HG02973 (cell line): ENCODE measurements at regions not wholly inside any gene's neighbourhood (a gene's known extent, or its start where the extent isn't known, plus 50 kb on each side); places are given as distances from the start of the nearest gene placed in this dataset.

Experiments
- ATAC-seq: cut with Tn5 transposase; IDR thresholded peaks from one replicate; pipeline ENCODE4 v1.9.1; 2021; ENCODE audit warnings: moderate library complexity; ENCODE audit not compliant: unreplicated experiment

DNA sequence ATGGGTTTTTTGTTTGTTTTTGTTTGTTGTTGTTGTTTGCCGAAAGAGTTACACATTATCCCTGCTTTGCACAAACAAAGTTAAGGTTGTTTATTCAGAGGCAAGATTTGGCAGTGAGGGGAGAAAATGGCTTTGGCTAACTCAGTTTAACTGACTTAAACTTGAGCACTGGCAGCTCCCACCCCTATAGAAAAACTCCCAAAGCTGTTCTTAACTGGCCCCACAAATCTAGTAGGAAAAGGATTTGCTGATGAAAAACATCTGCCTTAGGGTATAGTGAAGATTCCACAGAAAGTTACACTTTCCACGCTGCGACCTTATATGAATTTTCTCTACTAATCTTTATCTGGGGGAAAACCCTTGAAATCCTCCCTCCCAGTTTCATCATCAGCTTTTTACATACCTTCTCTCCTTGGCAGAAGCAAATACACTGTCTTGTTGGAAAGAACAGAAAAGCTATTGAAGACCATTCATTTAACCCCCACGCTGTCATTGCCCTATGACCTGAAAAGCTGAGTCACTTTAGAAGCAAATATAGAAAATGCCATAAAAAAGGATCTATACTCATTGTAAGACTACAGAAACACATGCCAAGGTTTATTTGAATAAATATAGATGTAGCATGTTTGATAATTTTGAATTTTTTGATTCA lies 551.7 kb downstream of the NR2F2 start:
- ATAC-seq = no peak

GRCh38 chr15:96887730-96888129 lies 557.2 kb downstream of the NR2F2 start:
- ATAC-seq = no peak

DNA sequence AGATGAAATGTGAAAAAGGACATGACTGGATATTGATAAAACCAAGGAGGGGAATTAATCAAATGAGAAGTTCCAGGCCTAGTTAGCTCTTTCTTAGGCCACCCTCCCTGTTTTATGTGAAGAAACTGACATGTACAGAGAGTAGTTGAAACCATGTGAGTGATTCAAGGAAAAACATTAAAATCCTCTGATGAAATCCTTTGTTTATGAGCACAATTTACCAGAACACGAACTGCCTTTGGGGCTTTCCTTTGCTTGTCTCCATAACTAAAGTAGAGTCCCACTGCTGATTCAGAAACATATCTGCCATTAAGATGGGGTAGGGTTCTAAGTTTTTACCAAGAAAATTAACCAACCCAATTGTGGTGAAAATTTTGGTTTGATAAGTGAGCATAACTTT lies 558.3 kb downstream of the NR2F2 start:
- no peak for ATAC-seq

GRCh38 chr15:96889734-96890480 lies 559.4 kb downstream of the NR2F2 start:
- no peak for ATAC-seq

GRCh38 chr15:96891046-96891445 lies 560.5 kb downstream of the NR2F2 start:
- ATAC-seq = no peak

- no peak for ATAC-seq
Observed at GRCh38 chr15:96893159-96893906, 562.8 kb downstream of the NR2F2 start.

DNA sequence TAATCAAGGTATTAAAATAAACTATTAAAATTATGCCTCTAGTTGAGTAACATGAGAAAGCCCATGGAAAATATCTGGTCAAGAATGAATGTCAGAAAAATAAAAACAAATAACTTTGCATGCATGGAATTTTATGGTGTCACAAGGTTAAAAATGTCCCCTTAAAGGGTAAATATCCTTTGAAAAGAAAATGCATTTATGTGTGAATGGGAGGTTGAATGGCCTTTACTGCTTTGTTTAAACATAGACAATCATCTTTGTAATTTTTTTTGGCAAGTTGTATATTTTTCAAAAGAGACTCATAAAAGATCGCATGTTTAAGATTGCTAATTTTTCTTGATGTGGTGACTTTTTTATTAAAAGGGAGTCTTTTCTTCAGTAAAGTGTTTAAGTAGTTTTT lies 564.2 kb downstream of the NR2F2 start:
- no peak for ATAC-seq

GRCh38 chr15:96896766-96897165 lies 566.3 kb downstream of the NR2F2 start:
- ATAC-seq = no peak

- no peak for ATAC-seq
Observed at GRCh38 chr15:96914081-96914480, 583.6 kb downstream of the NR2F2 start.

DNA sequence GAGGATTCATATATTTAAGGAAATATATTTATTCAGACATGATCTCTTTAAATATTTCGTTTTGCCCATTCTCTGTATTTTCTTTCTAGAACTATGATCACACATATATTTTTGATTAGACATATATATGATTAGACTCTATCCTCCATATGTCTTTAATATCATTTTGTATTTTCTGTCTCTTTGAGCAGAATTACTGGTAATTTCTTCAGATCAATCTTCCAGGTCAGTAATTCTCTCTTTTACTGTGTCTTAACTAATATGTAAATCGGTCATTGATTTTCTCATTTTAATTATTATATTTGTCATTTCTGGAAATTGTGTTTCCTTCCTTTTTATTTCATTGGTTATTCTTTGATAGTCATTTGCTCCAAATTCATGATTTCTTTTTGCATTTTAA lies 586.2 kb downstream of the NR2F2 start:
- no peak for ATAC-seq

GRCh38 chr15:96924570-96924969 lies 594.1 kb downstream of the NR2F2 start:
- no peak for ATAC-seq

GRCh38 chr15:96947296-96948229 lies 617.1 kb downstream of the NR2F2 start:
- ATAC-seq = no peak

GRCh38 chr15:96948981-96949380 lies 618.5 kb downstream of the NR2F2 start:
- ATAC-seq = no peak

DNA sequence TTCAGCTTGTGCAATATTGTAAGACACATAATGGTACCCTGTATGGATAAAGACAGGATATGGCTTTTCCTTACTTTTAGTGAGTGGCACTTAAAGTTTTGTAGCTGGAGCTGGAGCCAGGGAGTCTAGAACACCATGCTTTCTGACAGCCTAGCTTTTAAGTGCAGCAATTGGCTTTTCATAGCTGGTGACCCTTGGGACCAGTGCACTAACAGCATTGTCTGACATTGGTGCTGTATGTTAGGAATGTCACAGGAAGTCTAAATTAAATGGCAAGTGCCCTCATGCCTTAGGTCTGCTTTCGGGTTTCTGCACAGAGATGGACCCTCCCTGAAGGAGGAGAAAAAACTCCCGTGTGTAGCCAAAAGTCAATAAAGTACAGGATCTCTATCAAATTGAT lies 628.2 kb downstream of the NR2F2 start:
- no peak for ATAC-seq

GRCh38 chr15:96959501-96959900 lies 629.0 kb downstream of the NR2F2 start:
- ATAC-seq = no peak

DNA sequence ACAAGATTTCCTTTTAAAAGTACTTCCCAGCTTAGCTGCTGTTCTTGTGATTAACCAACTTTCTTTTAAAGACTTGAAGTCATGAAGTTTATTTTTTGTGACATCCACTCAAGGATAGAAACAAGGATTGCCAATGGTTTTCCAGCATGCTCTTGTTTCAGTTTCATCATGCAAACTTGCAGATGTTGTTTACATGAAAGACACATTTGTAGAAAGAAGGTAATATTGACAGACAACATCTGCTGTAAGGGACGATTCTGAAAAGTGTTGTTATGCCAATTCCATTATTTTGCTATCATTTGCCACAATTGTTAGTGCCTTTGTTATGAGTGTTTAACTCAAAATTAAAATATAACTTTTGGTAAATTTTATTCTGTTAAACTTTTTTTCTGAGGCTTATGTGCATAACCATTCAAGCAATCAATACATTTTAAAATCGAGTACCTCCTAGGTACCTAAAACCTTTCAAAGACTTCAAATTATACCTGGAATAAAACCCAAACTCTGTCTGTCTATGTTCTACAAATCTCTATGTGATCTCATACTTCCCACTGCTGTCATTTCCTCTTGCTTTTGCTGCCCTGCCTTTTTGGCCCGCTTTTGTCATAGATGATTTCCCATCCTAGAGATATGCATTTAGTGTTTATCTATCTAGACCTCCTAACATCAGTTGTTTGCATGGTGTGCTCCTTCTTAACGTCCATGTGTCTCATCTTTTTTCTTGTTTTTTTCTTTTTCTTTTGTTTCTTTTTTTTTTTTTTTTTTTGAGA lies 630.4 kb downstream of the NR2F2 start:
- no peak for ATAC-seq

DNA sequence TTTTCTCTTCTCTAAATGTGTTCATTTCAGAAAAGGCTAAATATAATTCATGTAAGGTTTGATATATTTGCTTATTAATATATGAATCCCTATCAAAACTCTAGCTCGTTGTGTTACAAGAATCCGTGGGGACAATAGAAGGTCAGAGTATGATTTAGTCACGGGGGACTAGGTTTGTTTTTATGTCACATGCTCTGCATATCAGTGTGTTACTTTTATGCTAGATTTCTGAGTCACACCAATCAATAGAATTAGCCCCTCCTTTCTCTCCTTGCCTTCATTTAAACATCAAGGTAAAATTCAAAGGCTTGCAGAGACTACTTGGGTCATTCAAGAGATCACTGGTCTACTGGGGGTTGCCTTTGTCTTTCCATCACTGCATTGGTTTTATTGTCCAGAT lies 636.1 kb downstream of the NR2F2 start:
- no peak for ATAC-seq

GRCh38 chr15:96969732-96970710 lies 639.5 kb downstream of the NR2F2 start:
- ATAC-seq = no peak

GRCh38 chr15:96972201-96972600 lies 641.7 kb downstream of the NR2F2 start:
- ATAC-seq = no peak
